ENCODE measurements at regions not wholly inside any gene's neighbourhood (a gene's known extent, or its start where the extent isn't known, plus 50 kb on each side); places are given as distances from the start of the nearest gene placed in this dataset.

GRCh38 chr15:70291305-70292075, 193.8 kb upstream of the TLE3 start:
- TF ChIP-seq GATA2 (IDR thresholded peaks at IDR 0.05; ENCODE audit: low read depth, low read length): no peak
- no peak for TF ChIP-seq GATA3 (IDR thresholded peaks at IDR 0.05; ENCODE audit: low read depth, low read length)
